WTC11 (cell line): ENCODE measurements at regions not wholly inside any gene's neighbourhood (a gene's known extent, or its start where the extent isn't known, plus 50 kb on each side); places are given as distances from the start of the nearest gene placed in this dataset.

Experiments
- CTCF ChIP-seq: fragments of 200-600 bp; IDR thresholded peaks from 2 replicates; pipeline ENCODE4 v1.8.0; 2022; ENCODE audit warnings: antibody characterized with exemption
- JAZF1 ChIP-seq: fragments of 250-450 bp; sonication (Bioruptor Pico); IDR thresholded peaks from 2 replicates; pipeline ENCODE4 v1.9.0; 2021; ENCODE audit warnings: moderate library complexity, mild to moderate bottlenecking, inconsistent platforms
- JUN ChIP-seq: sonication (generic); formaldehyde crosslinking; IDR thresholded peaks from 2 replicates; pipeline ENCODE4 v1.8.0; 2023; ENCODE audit warnings: mild to moderate bottlenecking, missing genetic modification reagents
- RELA ChIP-seq: sonication (generic); formaldehyde crosslinking; IDR thresholded peaks from 2 replicates; pipeline ENCODE4 v1.8.1; 2022; ENCODE audit warnings: missing genetic modification reagents, mild to moderate bottlenecking, borderline replicate concordance
- TCF7 ChIP-seq: sonication (generic); formaldehyde crosslinking; IDR thresholded peaks from 2 replicates; pipeline ENCODE4 v1.8.0; 2022; ENCODE audit warnings: mild to moderate bottlenecking, low read depth, missing genetic modification reagents, moderate library complexity
- TF ChIP-seq, protein P1 (sequence below): sonication (generic); formaldehyde crosslinking; IDR thresholded peaks from 2 replicates; pipeline ENCODE4 v1.8.1; 2023; ENCODE audit warnings: mild to moderate bottlenecking, missing genetic modification reagents, moderate library complexity
- TF ChIP-seq, protein P2 (sequence below): sonication (generic); formaldehyde crosslinking; IDR thresholded peaks from 2 replicates; pipeline ENCODE4 v1.8.1; 2022; ENCODE audit warnings: low read depth, missing genetic modification reagents, borderline replicate concordance

DNA sequence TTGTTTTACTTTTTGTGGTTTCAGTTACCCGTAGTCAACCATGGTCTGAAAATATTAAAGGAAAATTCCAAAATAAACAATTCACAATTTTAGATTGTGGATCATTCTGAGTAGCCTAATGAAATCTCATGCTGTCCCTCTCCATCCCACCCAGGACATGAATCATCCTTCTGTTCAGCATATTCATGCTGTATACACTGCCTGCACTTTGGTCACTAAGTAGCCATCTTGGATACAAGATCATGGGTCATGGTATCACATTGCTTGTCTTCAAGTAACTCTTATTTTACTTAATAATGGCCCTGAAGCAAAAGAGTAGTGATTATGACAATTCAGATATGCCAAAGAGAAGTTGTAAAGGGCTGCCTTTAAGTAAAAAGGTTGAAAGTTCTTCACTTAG lies 536.5 kb upstream of the ACO1 start:
- TF ChIP-seq, protein P1, sequence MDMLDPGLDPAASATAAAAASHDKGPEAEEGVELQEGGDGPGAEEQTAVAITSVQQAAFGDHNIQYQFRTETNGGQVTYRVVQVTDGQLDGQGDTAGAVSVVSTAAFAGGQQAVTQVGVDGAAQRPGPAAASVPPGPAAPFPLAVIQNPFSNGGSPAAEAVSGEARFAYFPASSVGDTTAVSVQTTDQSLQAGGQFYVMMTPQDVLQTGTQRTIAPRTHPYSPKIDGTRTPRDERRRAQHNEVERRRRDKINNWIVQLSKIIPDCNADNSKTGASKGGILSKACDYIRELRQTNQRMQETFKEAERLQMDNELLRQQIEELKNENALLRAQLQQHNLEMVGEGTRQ (CRISPR knock-in tag) = no peak
- TF ChIP-seq TCF7 (CRISPR knock-in tag) (no peak), JUN (CRISPR knock-in tag) (no peak), CTCF (no peak), JAZF1 (CRISPR knock-in tag) (no peak), RELA (CRISPR knock-in tag) (no peak)
- TF ChIP-seq, protein P2, sequence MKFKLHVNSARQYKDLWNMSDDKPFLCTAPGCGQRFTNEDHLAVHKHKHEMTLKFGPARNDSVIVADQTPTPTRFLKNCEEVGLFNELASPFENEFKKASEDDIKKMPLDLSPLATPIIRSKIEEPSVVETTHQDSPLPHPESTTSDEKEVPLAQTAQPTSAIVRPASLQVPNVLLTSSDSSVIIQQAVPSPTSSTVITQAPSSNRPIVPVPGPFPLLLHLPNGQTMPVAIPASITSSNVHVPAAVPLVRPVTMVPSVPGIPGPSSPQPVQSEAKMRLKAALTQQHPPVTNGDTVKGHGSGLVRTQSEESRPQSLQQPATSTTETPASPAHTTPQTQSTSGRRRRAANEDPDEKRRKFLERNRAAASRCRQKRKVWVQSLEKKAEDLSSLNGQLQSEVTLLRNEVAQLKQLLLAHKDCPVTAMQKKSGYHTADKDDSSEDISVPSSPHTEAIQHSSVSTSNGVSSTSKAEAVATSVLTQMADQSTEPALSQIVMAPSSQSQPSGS = no peak
